ENCODE measurements at regions not wholly inside any gene's neighbourhood (a gene's known extent, or its start where the extent isn't known, plus 50 kb on each side); places are given as distances from the start of the nearest gene placed in this dataset.
"Not testable (repeated sequence)": the region's sequence is repeated elsewhere in the genome, so short reads cannot be mapped to it uniquely, and the experiment has no call there.

GRCh38 chr9:3742586-3742985 lies 216.8 kb upstream of the RFX3 start:
- TF ChIP-seq, protein P1, sequence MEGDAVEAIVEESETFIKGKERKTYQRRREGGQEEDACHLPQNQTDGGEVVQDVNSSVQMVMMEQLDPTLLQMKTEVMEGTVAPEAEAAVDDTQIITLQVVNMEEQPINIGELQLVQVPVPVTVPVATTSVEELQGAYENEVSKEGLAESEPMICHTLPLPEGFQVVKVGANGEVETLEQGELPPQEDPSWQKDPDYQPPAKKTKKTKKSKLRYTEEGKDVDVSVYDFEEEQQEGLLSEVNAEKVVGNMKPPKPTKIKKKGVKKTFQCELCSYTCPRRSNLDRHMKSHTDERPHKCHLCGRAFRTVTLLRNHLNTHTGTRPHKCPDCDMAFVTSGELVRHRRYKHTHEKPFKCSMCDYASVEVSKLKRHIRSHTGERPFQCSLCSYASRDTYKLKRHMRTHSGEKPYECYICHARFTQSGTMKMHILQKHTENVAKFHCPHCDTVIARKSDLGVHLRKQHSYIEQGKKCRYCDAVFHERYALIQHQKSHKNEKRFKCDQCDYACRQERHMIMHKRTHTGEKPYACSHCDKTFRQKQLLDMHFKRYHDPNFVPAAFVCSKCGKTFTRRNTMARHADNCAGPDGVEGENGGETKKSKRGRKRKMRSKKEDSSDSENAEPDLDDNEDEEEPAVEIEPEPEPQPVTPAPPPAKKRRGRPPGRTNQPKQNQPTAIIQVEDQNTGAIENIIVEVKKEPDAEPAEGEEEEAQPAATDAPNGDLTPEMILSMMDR (IDR thresholded peaks at IDR 0.05; ENCODE audit: borderline replicate concordance, insufficient read depth, low read depth, low read length): no peak

DNA sequence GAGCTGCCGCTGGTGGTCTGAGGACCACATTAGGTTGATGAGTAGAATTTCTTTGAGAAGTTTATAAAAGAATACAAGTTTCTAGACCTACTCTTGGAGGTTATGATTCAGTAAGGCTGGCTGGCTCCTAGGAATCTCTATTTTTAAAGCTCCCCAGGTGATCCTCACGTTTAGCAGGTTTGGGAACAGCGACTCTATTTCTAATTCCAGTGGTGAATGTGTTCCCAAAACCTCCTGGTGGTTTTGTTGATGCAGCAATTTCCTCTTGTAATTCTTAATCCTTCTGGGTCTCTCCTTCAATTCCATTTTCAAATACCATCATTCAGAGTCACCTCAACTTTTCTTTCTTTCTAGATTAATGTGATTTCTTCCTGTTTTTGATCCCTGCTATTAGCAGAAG lies 215.9 kb upstream of the RFX3 start:
- H3K4me3 ChIP-seq (ENCODE audit: low read depth, low read length): no peak overlapping the region
- TF ChIP-seq, protein P1 (IDR thresholded peaks at IDR 0.05; ENCODE audit: borderline replicate concordance, insufficient read depth, low read depth, low read length): no peak

More at GRCh38 chr9:3742586-3742985, 216.8 kb upstream of the RFX3 start:
- no peak overlapping the region for H3K4me3 ChIP-seq (ENCODE audit: low read depth, low read length)

GRCh38 chr9:3740690-3741419 lies 215.1 kb upstream of the RFX3 start:
- TF ChIP-seq, protein P1 (IDR thresholded peaks at IDR 0.05; ENCODE audit: borderline replicate concordance, insufficient read depth, low read depth, low read length): no peak
- no peak overlapping the region for H3K4me3 ChIP-seq (ENCODE audit: low read depth, low read length)

GRCh38 chr9:3736161-3736560 lies 210.4 kb upstream of the RFX3 start:
- H3K4me3 ChIP-seq (ENCODE audit: low read depth, low read length): no peak overlapping the region
- TF ChIP-seq, protein P1 (IDR thresholded peaks at IDR 0.05; ENCODE audit: borderline replicate concordance, insufficient read depth, low read depth, low read length): no peak

GRCh38 chr9:3735251-3735650 lies 209.4 kb upstream of the RFX3 start:
- no peak overlapping the region for H3K4me3 ChIP-seq (ENCODE audit: low read depth, low read length)
- TF ChIP-seq, protein P1 (IDR thresholded peaks at IDR 0.05; ENCODE audit: borderline replicate concordance, insufficient read depth, low read depth, low read length): no peak

- H3K4me3 ChIP-seq (ENCODE audit: low read depth, low read length): not testable (repeated sequence)
These were observed 207.9 kb upstream of the RFX3 start for GRCh38 chr9:3733527-3734262.

- TF ChIP-seq, protein P1 (IDR thresholded peaks at IDR 0.05; ENCODE audit: borderline replicate concordance, insufficient read depth, low read depth, low read length): no peak
- H3K4me3 ChIP-seq (ENCODE audit: low read depth, low read length): no peak overlapping the region
These were observed 207.2 kb upstream of the RFX3 start for GRCh38 chr9:3733039-3733408.

All from GM12875 (cell line).